Activated gamma-delta T cell (primary cell): ENCODE measurements at regions not wholly inside any gene's neighbourhood (a gene's known extent, or its start where the extent isn't known, plus 50 kb on each side); places are given as distances from the start of the nearest gene placed in this dataset.
"Not testable (repeated sequence)": the region's sequence is repeated elsewhere in the genome, so short reads cannot be mapped to it uniquely, and the experiment has no call there.

Experiments
- DNase-seq: peaks from one replicate; lab custom pipeline; 2025; lab: John Stamatoyannopoulos, UW

GRCh38 chr12:126437934-126438333 is 1372.7 kb downstream of the AACS start:
- no peak for DNase-seq

GRCh38 chr12:126443977-126444376 is 1378.7 kb downstream of the AACS start:
- no peak for DNase-seq

GRCh38 chr12:126447346-126447745 is 1382.1 kb downstream of the AACS start:
- no peak for DNase-seq

- DNase-seq = no peak
These were observed 1386.6 kb downstream of the AACS start for GRCh38 chr12:126451809-126452208.

GRCh38 chr12:126452686-126453085 is 1387.5 kb downstream of the AACS start:
- DNase-seq = not testable (repeated sequence)

GRCh38 chr12:126454581-126454980 is 1389.3 kb downstream of the AACS start:
- no peak for DNase-seq

- no peak for DNase-seq
These were observed 1392.5 kb downstream of the AACS start for GRCh38 chr12:126457776-126458175.

- no peak for DNase-seq
These were observed 1398.9 kb downstream of the AACS start for GRCh38 chr12:126464153-126464552.

GRCh38 chr12:126469211-126469610 is 1404.0 kb downstream of the AACS start:
- DNase-seq = no peak

GRCh38 chr12:126474703-126475102 is 1409.5 kb downstream of the AACS start:
- DNase-seq = no peak

- DNase-seq = no peak
These were observed 1415.2 kb downstream of the AACS start for GRCh38 chr12:126480451-126480850.

- DNase-seq = no peak
These were observed 1416.5 kb downstream of the AACS start for GRCh38 chr12:126481688-126482087.

GRCh38 chr12:126482238-126482889 is 1417.1 kb downstream of the AACS start:
- no peak for DNase-seq

GRCh38 chr12:126483145-126484068 is 1418.2 kb downstream of the AACS start:
- no peak for DNase-seq

GRCh38 chr12:126487431-126487980 is 1422.3 kb downstream of the AACS start:
- DNase-seq = no peak

- DNase-seq = no peak
These were observed 1423.6 kb downstream of the AACS start for GRCh38 chr12:126488806-126489205.

GRCh38 chr12:126492181-126492580 is 1426.9 kb downstream of the AACS start:
- no peak for DNase-seq

GRCh38 chr12:126493366-126494108 is 1428.3 kb downstream of the AACS start:
- no peak for DNase-seq

GRCh38 chr12:126496201-126496600 is 1431.0 kb downstream of the AACS start:
- DNase-seq = no peak

GRCh38 chr12:126506426-126507182 is 1441.4 kb downstream of the AACS start:
- no peak for DNase-seq

- DNase-seq = no peak
These were observed 1442.0 kb downstream of the AACS start for GRCh38 chr12:126507231-126507630.
